Testis (tissue), 2 donors: ENCODE measurements at regions not wholly inside any gene's neighbourhood (a gene's known extent, or its start where the extent isn't known, plus 50 kb on each side); places are given as distances from the start of the nearest gene placed in this dataset.

Experiments used
- CTCF ChIP-seq, 3 experiments: fragments of 450-650 bp in 2 of 3; fragments of 200-600 bp in 1 of 3; sonication (generic) in 1 of 3; IDR thresholded peaks; one replicate each; pipeline ENCODE4 v1.5.1; 2016 to 2019; ENCODE audit warnings: antibody characterized with exemption in 3 of 3, mild to moderate bottlenecking in 2 of 3, moderate library complexity in 1 of 3
- POLR2A ChIP-seq: fragments of 450-650 bp; IDR thresholded peaks from one replicate; pipeline ENCODE4 v1.6.1; 2017; ENCODE audit warnings: antibody characterized with exemption, mild to moderate bottlenecking, moderate library complexity

GRCh38 chr7:124480821-124481290, 284.7 kb downstream of the GPR37 start:
- TF ChIP-seq CTCF (IDR thresholded peaks at IDR 0.05): no peak
- no peak for TF ChIP-seq POLR2A
